Left lobe of liver (tissue), 2 donors: ENCODE measurements at regions not wholly inside any gene's neighbourhood (a gene's known extent, or its start where the extent isn't known, plus 50 kb on each side); places are given as distances from the start of the nearest gene placed in this dataset.
"Not testable (repeated sequence)": the region's sequence is repeated elsewhere in the genome, so short reads cannot be mapped to it uniquely, and the experiment has no call there.

Experiments used
- ATAC-seq: fragments of 200-7000 bp; cut with Tn5 transposase; one replicate; pipeline ENCODE4 v1.9.1; 2020; ENCODE audit warnings: mild to moderate bottlenecking, moderate library complexity
- DNase-seq: peaks from one replicate; pipeline ENCODE4 v3.0.0-alpha.2; 2020; ENCODE audit warnings: low spot score
- donor health status: DM: no; HTN: no; CAD: no; lungs with moderate emphysema.
- donor health status: DM: no; HTN: yes; CAD: no.

GRCh38 chr5:154626876-154627557 lies 128.2 kb upstream of the LARP1 start:
- no peak for ATAC-seq
- no peak for DNase-seq

- DNase-seq (no peak), ATAC-seq (no peak)
Observed at GRCh38 chr5:154625031-154625430, 130.1 kb upstream of the LARP1 start.

GRCh38 chr5:154624341-154624740 lies 130.8 kb upstream of the LARP1 start:
- DNase-seq (no peak), ATAC-seq (no peak)

GRCh38 chr5:154620411-154620810 lies 134.8 kb upstream of the LARP1 start:
- DNase-seq (no peak), ATAC-seq (no peak)

- no peak for DNase-seq
- ATAC-seq = no peak
Observed at GRCh38 chr5:154618696-154619095, 136.5 kb upstream of the LARP1 start.

- ATAC-seq (no peak), DNase-seq (no peak)
Observed at GRCh38 chr5:154614595-154614994, 136.6 kb upstream of the HAND1 start.

- ATAC-seq (no peak), DNase-seq (no peak)
Observed at GRCh38 chr5:154614125-154614524, 136.1 kb upstream of the HAND1 start.

GRCh38 chr5:154612666-154613065 lies 134.6 kb upstream of the HAND1 start:
- ATAC-seq (no peak), DNase-seq (no peak)

- ATAC-seq = peak; percentile 45
- DNase-seq = no peak
Observed at GRCh38 chr5:154611341-154611767, 133.3 kb upstream of the HAND1 start.

GRCh38 chr5:154610321-154611154 lies 132.5 kb upstream of the HAND1 start:
- peak; percentile 60 for DNase-seq
- ATAC-seq = peak; percentile 96

- no peak for ATAC-seq
- no peak for DNase-seq
Observed at GRCh38 chr5:154609251-154609650, 131.2 kb upstream of the HAND1 start.

GRCh38 chr5:154608531-154609011 lies 130.5 kb upstream of the HAND1 start:
- DNase-seq (no peak), ATAC-seq (no peak)

GRCh38 chr5:154607746-154608145 lies 129.7 kb upstream of the HAND1 start:
- no peak for ATAC-seq

GRCh38 chr5:154606246-154606645 lies 128.2 kb upstream of the HAND1 start:
- DNase-seq (no peak), ATAC-seq (no peak)

More at GRCh38 chr5:154607746-154608145, 129.7 kb upstream of the HAND1 start:
- no peak for DNase-seq

GRCh38 chr5:154603953-154604679 lies 126.1 kb upstream of the HAND1 start:
- ATAC-seq (no peak), DNase-seq (no peak)

GRCh38 chr5:154603485-154603884 lies 125.5 kb upstream of the HAND1 start:
- no peak for ATAC-seq
- DNase-seq = no peak

- ATAC-seq (no peak), DNase-seq (no peak)
Observed at GRCh38 chr5:154603011-154603410, 125.0 kb upstream of the HAND1 start.

- DNase-seq (no peak), ATAC-seq (no peak)
Observed at GRCh38 chr5:154601014-154601413, 123.0 kb upstream of the HAND1 start.

- ATAC-seq = no peak
- no peak for DNase-seq
Observed at GRCh38 chr5:154598021-154598420, 120.0 kb upstream of the HAND1 start.

GRCh38 chr5:154596844-154597243 lies 118.8 kb upstream of the HAND1 start:
- DNase-seq, ATAC-seq: not testable (repeated sequence)

- ATAC-seq = no peak
- DNase-seq = no peak
Observed at GRCh38 chr5:154595662-154596061, 117.6 kb upstream of the HAND1 start.
